COR-L47 (cell line): ENCODE measurements at regions not wholly inside any gene's neighbourhood (a gene's known extent, or its start where the extent isn't known, plus 50 kb on each side); places are given as distances from the start of the nearest gene placed in this dataset.
A peak's percentile ranks its signal among the peaks of the same experiment; 100 is the strongest.
"Not testable (repeated sequence)": the region's sequence is repeated elsewhere in the genome, so short reads cannot be mapped to it uniquely, and the experiment has no call there.

Source experiments
- DNase-seq: peaks from one replicate; lab custom pipeline; 2025; lab: John Stamatoyannopoulos, UW

GRCh38 chr5:18732556-18733479 lies 1098.6 kb downstream of the TAF11L14 start:
- no peak for DNase-seq

DNA sequence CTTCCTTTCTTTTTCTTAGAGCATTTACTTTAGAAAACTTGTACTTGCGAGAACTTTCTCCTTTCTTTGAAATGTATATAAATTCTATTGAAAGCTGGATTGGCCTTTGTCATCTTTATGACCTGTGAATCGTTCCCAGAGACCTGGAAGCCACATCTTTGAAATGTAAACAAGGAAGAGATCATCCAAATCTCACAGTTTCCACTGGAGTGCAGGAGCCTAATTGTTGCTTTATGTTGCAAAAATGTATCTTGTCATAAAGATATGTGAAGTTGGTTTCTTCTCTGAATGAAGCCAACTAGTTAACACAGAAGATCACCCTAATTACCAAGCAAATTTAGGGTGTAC lies 1101.8 kb downstream of the TAF11L14 start:
- no peak for DNase-seq

GRCh38 chr5:18736736-18737135 lies 1102.5 kb downstream of the TAF11L14 start:
- not testable (repeated sequence) for DNase-seq

GRCh38 chr5:18740301-18740700 lies 1106.0 kb downstream of the TAF11L14 start:
- DNase-seq, result no peak

GRCh38 chr5:18742830-18743229 lies 1108.6 kb downstream of the TAF11L14 start:
- no peak for DNase-seq

DNA sequence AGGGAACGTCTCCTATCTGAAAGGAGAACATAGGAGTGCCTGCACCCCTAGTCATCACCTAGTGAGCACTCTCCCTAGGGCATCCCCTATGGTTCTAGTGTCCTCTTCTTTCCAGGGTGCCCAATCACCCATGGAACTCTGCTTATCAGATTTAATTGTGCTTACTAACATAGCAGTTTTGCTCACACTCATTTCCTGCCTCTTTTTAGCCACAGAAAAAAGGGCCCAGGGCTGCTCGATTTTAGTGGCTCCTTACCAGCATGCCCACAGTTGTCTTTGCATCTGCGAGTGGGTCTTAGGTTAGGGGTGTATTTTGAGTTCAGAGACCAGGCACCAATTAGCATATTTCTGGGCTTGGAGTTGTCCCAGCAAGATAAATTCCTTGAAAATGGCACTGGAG lies 1110.2 kb downstream of the TAF11L14 start:
- no peak for DNase-seq

- DNase-seq, result peak; percentile 51
Measured at GRCh38 chr5:18745042-18745987, 1111.1 kb downstream of the TAF11L14 start.

DNA sequence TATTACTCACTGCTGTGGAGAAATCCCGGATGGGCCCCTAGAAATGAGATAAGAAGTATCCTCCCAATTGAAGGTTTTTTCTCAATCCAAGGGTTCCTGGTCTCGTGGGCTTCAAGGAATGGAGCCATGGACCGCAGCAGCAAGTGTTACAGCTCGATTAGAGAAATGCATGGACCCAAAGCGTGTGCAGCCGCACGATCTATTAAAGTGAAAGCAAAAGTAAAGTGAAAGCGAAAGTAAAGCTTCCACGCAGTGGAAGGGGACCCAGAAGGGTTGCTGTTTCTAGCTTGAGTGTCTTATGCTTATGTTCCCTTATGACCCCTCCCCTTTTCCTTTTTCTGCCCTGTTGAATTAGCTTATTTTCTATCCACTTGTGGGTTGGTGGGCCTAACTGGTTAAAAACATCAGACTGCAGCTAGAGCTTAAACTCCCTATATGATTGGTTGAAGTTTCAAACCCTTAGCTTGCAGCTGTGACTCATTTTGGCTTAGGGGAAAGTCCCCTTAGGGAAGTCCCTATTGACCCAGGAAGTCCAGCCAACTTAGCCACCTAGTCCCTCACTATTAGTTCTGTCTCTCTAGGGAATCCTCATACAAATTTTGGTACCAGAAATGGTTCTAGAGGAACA lies 1111.8 kb downstream of the TAF11L14 start:
- peak; percentile 63 for DNase-seq

GRCh38 chr5:18749763-18750162 lies 1115.5 kb downstream of the TAF11L14 start:
- DNase-seq, result no peak

GRCh38 chr5:18752317-18752716 lies 1118.1 kb downstream of the TAF11L14 start:
- DNase-seq, result no peak

- no peak for DNase-seq
Measured at GRCh38 chr5:18754201-18754600, 1119.9 kb downstream of the TAF11L14 start.

DNA sequence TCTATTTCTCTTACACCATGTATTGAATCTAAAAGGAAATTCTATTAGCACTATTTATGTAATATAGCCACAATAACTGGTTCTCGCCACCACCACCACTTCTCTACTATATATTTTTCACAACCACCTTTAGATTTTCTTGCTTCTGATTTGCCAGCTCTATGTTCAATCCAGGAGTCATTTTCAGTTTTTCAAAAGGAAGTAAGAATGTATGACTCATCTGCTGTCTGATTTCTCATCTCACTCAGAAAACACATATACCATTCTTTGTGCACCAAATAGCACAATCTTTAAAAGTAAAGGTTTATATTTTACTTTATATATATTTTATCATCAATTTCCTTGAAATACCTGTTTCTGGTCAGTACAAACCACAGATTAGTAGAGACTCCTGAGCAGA lies 1127.5 kb downstream of the TAF11L14 start:
- no peak for DNase-seq

- DNase-seq, result no peak
Measured at GRCh38 chr5:18764161-18764560, 1129.9 kb downstream of the TAF11L14 start.

GRCh38 chr5:18765304-18765703 lies 1131.0 kb downstream of the TAF11L14 start:
- no peak for DNase-seq

- DNase-seq, result no peak
Measured at GRCh38 chr5:18771097-18771610, 1136.9 kb downstream of the TAF11L14 start.

DNA sequence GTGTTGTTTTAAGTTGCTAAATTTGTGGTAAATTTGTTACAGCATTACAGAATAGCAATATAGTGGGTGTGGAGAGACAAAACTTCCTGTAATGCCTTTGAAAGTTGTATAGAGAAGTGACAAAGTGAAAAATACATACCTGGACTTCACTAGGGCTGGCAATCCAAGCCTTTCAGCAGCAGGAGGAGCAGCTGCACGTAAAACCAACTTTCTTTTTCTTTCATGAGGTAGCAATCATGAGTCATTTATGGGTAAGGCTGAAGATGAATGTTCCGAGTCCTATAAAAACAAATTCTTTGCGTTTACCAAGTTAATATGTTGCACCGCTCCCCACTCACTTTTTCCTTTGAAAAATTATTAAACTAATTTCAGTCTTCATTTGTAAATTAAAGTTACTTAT lies 1138.2 kb downstream of the TAF11L14 start:
- no peak for DNase-seq

DNA sequence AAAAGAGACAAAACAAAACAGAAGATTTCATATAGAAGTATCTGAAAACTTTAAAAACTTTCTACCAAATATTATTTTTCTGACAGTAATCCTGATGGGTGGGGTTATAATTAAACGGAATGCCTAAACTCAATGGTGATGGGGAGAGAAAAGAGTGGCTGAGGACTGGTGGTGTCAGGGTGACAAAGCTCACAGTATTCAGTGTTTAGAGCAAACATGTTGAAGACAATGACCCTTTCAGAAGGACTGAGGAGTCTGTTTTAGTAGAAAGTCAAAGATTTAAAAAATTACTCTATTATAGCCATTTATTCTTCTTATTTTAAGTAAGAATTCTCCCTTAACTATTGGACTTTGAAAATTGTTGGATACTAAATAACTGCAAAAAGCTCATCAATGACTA lies 1144.0 kb downstream of the TAF11L14 start:
- DNase-seq, result no peak

GRCh38 chr5:18789218-18789998 lies 1155.1 kb downstream of the TAF11L14 start:
- no peak for DNase-seq

GRCh38 chr5:18792145-18792544 lies 1157.9 kb downstream of the TAF11L14 start:
- DNase-seq, result peak; percentile 22

- DNase-seq, result no peak
Measured at GRCh38 chr5:18797222-18797621, 1163.0 kb downstream of the TAF11L14 start.

- DNase-seq, result no peak
Measured at GRCh38 chr5:18798058-18798457, 1163.8 kb downstream of the TAF11L14 start.
